ENCODE measurements at regions not wholly inside any gene's neighbourhood (a gene's known extent, or its start where the extent isn't known, plus 50 kb on each side); places are given as distances from the start of the nearest gene placed in this dataset.

DNA sequence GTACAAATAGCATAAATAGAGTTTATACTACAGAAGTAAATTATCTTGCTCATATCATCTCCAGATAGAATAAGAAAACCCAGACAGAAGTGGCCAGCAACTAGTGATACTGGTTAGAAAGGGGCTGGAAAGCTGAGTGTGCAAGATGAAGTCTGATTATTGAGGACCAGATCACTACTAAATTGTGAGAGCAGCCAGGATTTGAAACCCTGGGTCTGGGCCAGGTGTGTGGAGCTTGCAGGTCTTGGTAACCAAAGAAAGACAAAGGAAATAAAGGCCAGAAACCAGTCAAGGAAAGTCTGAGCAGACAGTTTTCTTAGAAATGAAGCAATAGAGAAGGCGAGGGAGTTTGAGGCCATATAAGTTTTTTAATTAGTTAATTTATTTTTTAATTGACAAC lies 611.8 kb downstream of the ETNK1 start:
- Histone ChIP-seq H3K4me1 (ENCODE audit: insufficient read depth, low read length) (no peaks in the 10 kb centered on the region), H3K27ac (ENCODE audit: low read depth in 1 of 2, low read length in 2 of 2) (no peak overlapping the region), H3K4me3 (ENCODE audit: low read length) (no peak overlapping the region), H3K9me3 (ENCODE audit: control insufficient read depth in 1 of 2, insufficient read depth in 1 of 2, low read length in 2 of 2) (no peaks in the 10 kb centered on the region), H3K36me3 (ENCODE audit: insufficient read depth, low read length) (no peaks in the 10 kb centered on the region), H3K27me3 (ENCODE audit: control insufficient read depth in 1 of 2, insufficient read depth in 2 of 2, low read length in 2 of 2) (no peaks in the 10 kb centered on the region)
- Mint-ChIP-seq H3K9me3 (no peaks in the 10 kb centered on the region), H3K4me1 (ENCODE audit: low read depth) (no peaks in the 10 kb centered on the region), H3K4me3 (no peak overlapping the region), H3K27me3 (no peaks in the 10 kb centered on the region), H3K36me3 (ENCODE audit: low read depth) (no peaks in the 10 kb centered on the region), H3K27ac (no peak overlapping the region)
- ATAC-seq (ENCODE audit: poor library complexity) (no peak), DNase-seq (no peak)
- CTCF ChIA-PET: no interaction called here
- intact Hi-C loops (cut with DNase I, micrococcal nuclease): loop anchor here in 1 of 2 experiments (10.0 kb wide), 1 partner anchor 1458 kb away; no protein-coding TSS in a partner anchor
- POLR2A ChIA-PET: no interaction called here
- TF ChIP-seq, protein P1, sequence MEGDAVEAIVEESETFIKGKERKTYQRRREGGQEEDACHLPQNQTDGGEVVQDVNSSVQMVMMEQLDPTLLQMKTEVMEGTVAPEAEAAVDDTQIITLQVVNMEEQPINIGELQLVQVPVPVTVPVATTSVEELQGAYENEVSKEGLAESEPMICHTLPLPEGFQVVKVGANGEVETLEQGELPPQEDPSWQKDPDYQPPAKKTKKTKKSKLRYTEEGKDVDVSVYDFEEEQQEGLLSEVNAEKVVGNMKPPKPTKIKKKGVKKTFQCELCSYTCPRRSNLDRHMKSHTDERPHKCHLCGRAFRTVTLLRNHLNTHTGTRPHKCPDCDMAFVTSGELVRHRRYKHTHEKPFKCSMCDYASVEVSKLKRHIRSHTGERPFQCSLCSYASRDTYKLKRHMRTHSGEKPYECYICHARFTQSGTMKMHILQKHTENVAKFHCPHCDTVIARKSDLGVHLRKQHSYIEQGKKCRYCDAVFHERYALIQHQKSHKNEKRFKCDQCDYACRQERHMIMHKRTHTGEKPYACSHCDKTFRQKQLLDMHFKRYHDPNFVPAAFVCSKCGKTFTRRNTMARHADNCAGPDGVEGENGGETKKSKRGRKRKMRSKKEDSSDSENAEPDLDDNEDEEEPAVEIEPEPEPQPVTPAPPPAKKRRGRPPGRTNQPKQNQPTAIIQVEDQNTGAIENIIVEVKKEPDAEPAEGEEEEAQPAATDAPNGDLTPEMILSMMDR (IDR thresholded peaks at IDR 0.05): no peak

DNA sequence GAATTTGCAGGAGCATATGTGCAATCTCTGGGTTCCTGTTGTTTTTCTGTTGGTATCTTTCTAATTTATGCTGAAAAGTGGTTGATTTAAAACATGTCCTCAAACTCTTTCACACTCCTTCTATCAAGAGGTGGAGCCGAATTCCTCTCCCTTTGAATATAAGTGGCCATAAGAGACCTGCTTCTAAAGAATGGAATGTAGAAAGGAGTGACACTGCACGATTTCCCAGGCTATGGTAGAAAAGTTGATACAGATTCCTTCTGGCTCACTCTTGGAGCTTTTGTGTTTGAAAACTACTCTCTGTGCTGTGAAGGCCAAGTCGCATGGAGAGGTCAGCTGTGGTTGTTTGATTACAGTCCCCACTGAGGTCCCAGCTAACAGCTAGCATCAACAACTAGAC lies 613.2 kb downstream of the ETNK1 start:
- no peaks in the 10 kb centered on the region for H3K36me3 ChIP-seq (ENCODE audit: insufficient read depth, low read length)
- ChIA-PET POLR2A (no interaction called here), CTCF (no interaction called here)
- ATAC-seq (ENCODE audit: poor library complexity): no peak
- Mint-ChIP-seq H3K36me3 (ENCODE audit: low read depth) (no peaks in the 10 kb centered on the region), H3K4me1 (ENCODE audit: low read depth) (no peaks in the 10 kb centered on the region), H3K4me3 (no peak overlapping the region), H3K27me3 (no peaks in the 10 kb centered on the region), H3K27ac (no peak overlapping the region), H3K9me3 (no peaks in the 10 kb centered on the region)
- no peak overlapping the region for H3K4me3 ChIP-seq (ENCODE audit: low read length)
- TF ChIP-seq, protein P1 (IDR thresholded peaks at IDR 0.05): no peak
- H3K9me3 ChIP-seq (ENCODE audit: control insufficient read depth in 1 of 2, insufficient read depth in 1 of 2, low read length in 2 of 2): no peaks in the 10 kb centered on the region
- intact Hi-C loops (cut with DNase I, micrococcal nuclease): loop anchor here in 1 of 2 experiments (10.0 kb wide), 1 partner anchor 1457 kb away; no protein-coding TSS in a partner anchor
- no peaks in the 10 kb centered on the region for H3K27me3 ChIP-seq (ENCODE audit: control insufficient read depth in 1 of 2, insufficient read depth in 2 of 2, low read length in 2 of 2)
- H3K27ac ChIP-seq (ENCODE audit: low read depth in 1 of 2, low read length in 2 of 2): no peak overlapping the region
- H3K4me1 ChIP-seq (ENCODE audit: insufficient read depth, low read length): no peaks in the 10 kb centered on the region
- DNase-seq: no peak

DNA sequence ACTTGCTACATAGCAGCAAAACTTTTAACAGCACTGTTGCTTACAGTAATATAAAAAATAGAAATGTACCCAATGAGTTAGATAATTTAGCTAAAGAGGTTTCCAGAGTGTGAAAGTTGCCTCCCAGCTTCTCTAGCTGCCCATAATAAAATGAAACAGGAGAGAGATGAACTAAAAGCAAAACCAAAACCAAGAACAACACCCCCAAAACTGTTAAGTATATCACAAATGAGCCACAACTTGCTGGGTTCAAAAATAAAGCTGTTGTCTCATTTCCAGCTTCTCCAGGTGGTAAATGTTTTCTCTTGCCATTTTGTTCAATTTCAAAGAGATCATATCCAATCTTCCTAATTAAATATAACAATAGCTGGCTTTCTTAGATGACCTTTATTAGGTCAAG lies 614.0 kb downstream of the ETNK1 start:
- Histone ChIP-seq H3K9me3 (ENCODE audit: control insufficient read depth in 1 of 2, insufficient read depth in 1 of 2, low read length in 2 of 2) (no peaks in the 10 kb centered on the region), H3K4me3 (ENCODE audit: low read length) (no peak overlapping the region), H3K4me1 (ENCODE audit: insufficient read depth, low read length) (no peaks in the 10 kb centered on the region), H3K36me3 (ENCODE audit: insufficient read depth, low read length) (no peaks in the 10 kb centered on the region), H3K27ac (ENCODE audit: low read depth in 1 of 2, low read length in 2 of 2) (no peak overlapping the region), H3K27me3 (ENCODE audit: control insufficient read depth in 1 of 2, insufficient read depth in 2 of 2, low read length in 2 of 2) (no peaks in the 10 kb centered on the region)
- DNase-seq (no peak), ATAC-seq (ENCODE audit: poor library complexity) (no peak)
- POLR2A ChIA-PET: no interaction called here
- TF ChIP-seq, protein P1 (IDR thresholded peaks at IDR 0.05): no peak
- H3K4me3 Mint-ChIP-seq: no peak overlapping the region
- H3K27ac Mint-ChIP-seq: no peak overlapping the region
- no peaks in the 10 kb centered on the region for H3K36me3 Mint-ChIP-seq (ENCODE audit: low read depth)
- no peaks in the 10 kb centered on the region for H3K4me1 Mint-ChIP-seq (ENCODE audit: low read depth)
- CTCF ChIA-PET: no interaction called here
- intact Hi-C loops (cut with DNase I, micrococcal nuclease): loop anchor here in 1 of 2 experiments (10.0 kb wide), 1 partner anchor 1456 kb away; no protein-coding TSS in a partner anchor
- H3K9me3 Mint-ChIP-seq: no peaks in the 10 kb centered on the region
- no peaks in the 10 kb centered on the region for H3K27me3 Mint-ChIP-seq

All from CD4-positive, alpha-beta T cell (primary cell).